ENCODE measurements at regions not wholly inside any gene's neighbourhood (a gene's known extent, or its start where the extent isn't known, plus 50 kb on each side); places are given as distances from the start of the nearest gene placed in this dataset.

- no peak for DNase-seq (ENCODE audit: low read depth)
- TF ChIP-seq, protein P1, sequence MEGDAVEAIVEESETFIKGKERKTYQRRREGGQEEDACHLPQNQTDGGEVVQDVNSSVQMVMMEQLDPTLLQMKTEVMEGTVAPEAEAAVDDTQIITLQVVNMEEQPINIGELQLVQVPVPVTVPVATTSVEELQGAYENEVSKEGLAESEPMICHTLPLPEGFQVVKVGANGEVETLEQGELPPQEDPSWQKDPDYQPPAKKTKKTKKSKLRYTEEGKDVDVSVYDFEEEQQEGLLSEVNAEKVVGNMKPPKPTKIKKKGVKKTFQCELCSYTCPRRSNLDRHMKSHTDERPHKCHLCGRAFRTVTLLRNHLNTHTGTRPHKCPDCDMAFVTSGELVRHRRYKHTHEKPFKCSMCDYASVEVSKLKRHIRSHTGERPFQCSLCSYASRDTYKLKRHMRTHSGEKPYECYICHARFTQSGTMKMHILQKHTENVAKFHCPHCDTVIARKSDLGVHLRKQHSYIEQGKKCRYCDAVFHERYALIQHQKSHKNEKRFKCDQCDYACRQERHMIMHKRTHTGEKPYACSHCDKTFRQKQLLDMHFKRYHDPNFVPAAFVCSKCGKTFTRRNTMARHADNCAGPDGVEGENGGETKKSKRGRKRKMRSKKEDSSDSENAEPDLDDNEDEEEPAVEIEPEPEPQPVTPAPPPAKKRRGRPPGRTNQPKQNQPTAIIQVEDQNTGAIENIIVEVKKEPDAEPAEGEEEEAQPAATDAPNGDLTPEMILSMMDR (IDR thresholded peaks at IDR 0.05; ENCODE audit: insufficient read depth, low read depth, low read length, missing control alignments), result no peak
- no peak overlapping the region for H3K4me3 ChIP-seq (ENCODE audit: low read length)
Measured at GRCh38 chr2:10210336-10210735, 87.8 kb downstream of the RRM2 start.

GRCh38 chr2:10211844-10212422 is 89.4 kb downstream of the RRM2 start:
- DNase-seq (ENCODE audit: low read depth), result no peak
- TF ChIP-seq, protein P1 (IDR thresholded peaks at IDR 0.05; ENCODE audit: insufficient read depth, low read depth, low read length, missing control alignments), result no peak
- H3K4me3 ChIP-seq (ENCODE audit: low read length), result no peak overlapping the region

GRCh38 chr2:10212827-10213226 is 89.9 kb upstream of the HPCAL1 start:
- no peak for DNase-seq (ENCODE audit: low read depth)
- H3K4me3 ChIP-seq (ENCODE audit: low read length), result no peak overlapping the region
- TF ChIP-seq, protein P1 (IDR thresholded peaks at IDR 0.05; ENCODE audit: insufficient read depth, low read depth, low read length, missing control alignments), result no peak

DNA sequence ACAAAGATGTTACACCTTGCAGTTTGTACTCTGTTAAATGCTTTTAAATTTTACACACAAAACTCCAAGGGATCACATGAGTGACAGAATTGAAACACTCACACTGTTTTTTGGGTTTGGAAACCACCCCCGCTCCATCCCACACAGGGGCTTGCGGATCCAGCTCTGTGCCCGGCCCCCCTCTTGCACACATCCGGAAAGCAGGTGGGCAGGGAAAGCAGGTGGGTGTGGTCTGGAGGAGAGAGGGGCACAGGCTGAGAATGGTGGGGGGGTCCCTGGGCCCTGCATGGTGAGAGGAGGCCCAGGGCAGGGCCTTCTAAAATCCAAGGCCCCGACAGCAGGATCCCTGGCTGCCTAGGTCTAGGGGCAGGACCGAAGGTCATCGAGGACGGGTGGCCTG is 88.5 kb upstream of the HPCAL1 start:
- TF ChIP-seq, protein P1 (IDR thresholded peaks at IDR 0.05; ENCODE audit: insufficient read depth, low read depth, low read length, missing control alignments), result no peak
- no peak overlapping the region for H3K4me3 ChIP-seq (ENCODE audit: low read length)
- DNase-seq (ENCODE audit: low read depth), result no peak

DNA sequence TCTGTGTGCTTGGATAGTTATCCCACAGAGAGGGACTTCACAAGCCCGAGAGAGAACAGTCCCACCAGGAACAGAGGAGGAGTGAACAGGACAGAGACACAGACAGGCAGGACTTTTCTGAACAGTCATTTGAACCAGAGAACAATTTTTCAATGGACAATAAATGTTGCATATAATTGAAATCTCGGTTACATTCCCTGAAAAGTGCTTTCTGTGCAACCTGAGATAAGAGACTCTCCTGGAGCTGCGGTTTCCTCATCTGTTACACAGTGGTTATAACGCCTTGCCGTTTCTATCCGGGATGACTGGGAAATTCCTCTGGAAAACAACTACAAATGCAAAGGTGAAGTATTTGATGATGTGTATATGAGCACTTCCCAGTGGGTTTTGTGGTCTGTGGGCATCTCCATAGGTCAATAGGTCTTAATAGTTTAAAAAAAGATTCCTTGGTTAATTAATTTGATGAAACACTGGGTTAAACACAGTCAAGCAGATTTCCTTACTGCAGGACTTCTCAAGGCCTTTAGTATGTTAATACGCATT is 87.2 kb upstream of the HPCAL1 start:
- H3K4me3 ChIP-seq (ENCODE audit: low read length), result no peak overlapping the region
- TF ChIP-seq, protein P1 (IDR thresholded peaks at IDR 0.05; ENCODE audit: insufficient read depth, low read depth, low read length, missing control alignments), result no peak
- DNase-seq (ENCODE audit: low read depth), result no peak

DNA sequence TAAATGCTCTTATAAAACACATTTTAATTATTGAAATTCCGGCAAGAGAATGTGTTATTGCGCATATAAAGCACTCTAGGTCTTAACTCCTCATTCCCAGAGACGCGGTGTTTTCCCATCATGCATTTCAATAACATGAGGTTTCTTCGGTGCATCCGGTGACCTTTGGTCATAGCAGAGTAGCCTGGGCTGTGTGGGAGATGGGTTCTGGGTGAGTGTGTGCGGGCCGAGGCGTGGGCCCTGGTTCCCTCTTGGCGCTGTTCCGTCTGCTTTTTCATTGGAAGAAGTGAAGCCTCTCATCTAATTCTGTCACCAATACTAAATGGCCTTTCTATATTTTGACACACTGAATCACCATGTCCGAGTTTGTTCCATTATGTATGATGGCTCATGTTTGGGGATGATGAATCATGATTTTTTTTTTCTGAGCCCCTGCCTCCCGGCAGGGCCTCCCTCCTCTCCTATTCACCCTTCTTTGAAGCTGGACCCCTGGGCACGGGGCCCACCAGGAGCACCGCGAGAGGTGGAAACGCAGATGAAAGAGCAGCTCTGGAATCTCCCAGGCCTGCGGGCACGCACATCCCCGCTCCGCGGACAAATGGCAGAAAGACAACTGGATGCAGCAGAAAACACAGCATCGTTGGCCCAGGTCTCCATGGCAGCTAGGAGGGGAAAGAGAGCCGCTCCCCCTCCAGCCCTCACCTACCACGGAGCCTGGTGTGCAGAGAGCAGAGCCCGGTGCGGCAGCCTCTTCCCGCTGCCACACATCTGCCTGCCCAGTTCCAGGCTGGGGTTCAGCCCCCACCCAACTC is 85.8 kb upstream of the HPCAL1 start:
- TF ChIP-seq, protein P1 (IDR thresholded peaks at IDR 0.05; ENCODE audit: insufficient read depth, low read depth, low read length, missing control alignments), result no peak
- DNase-seq (ENCODE audit: low read depth), result no peak
- no peak overlapping the region for H3K4me3 ChIP-seq (ENCODE audit: low read length)

Data from epithelial cell of esophagus (primary cell).